Glutamatergic neuron (in vitro differentiated cells): ENCODE measurements at regions not wholly inside any gene's neighbourhood (a gene's known extent, or its start where the extent isn't known, plus 50 kb on each side); places are given as distances from the start of the nearest gene placed in this dataset.

Source experiments
- DNase-seq: peaks from one replicate; pipeline ENCODE4 v3.0.0; 2022
- H3K27ac Mint-ChIP-seq: one replicate; pipeline ENCODE4 v1.8.0; 2020; ENCODE audit warnings: mild to moderate bottlenecking, mixed read lengths, inconsistent platforms; ENCODE audit not compliant: unreplicated experiment
- H3K27me3 Mint-ChIP-seq: one replicate; pipeline ENCODE4 v1.8.0; 2020; ENCODE audit warnings: mild to moderate bottlenecking, moderate library complexity, mixed read lengths, inconsistent platforms; ENCODE audit not compliant: unreplicated experiment
- H3K36me3 Mint-ChIP-seq: one replicate; pipeline ENCODE4 v1.8.0; 2020; ENCODE audit warnings: mild to moderate bottlenecking, mixed read lengths, inconsistent platforms; ENCODE audit not compliant: unreplicated experiment
- H3K4me1 Mint-ChIP-seq: one replicate; pipeline ENCODE4 v1.8.0; 2020; ENCODE audit warnings: mild to moderate bottlenecking, low read depth, mixed read lengths, inconsistent platforms; ENCODE audit not compliant: unreplicated experiment
- H3K4me3 Mint-ChIP-seq: one replicate; pipeline ENCODE4 v1.8.0; 2020; ENCODE audit warnings: mild to moderate bottlenecking, mixed read lengths, inconsistent platforms; ENCODE audit not compliant: unreplicated experiment
- H3K9me3 Mint-ChIP-seq: one replicate; pipeline ENCODE4 v1.8.0; 2020; ENCODE audit warnings: mild to moderate bottlenecking, moderate library complexity, mixed read lengths, inconsistent platforms; ENCODE audit not compliant: unreplicated experiment
- TF ChIP-seq, protein P1 (sequence below): fragments of 200-600 bp; sonication (generic); IDR thresholded peaks from one replicate; pipeline ENCODE4 v1.5.0; 2021; ENCODE audit not compliant: partially characterized antibody, unreplicated experiment

DNA sequence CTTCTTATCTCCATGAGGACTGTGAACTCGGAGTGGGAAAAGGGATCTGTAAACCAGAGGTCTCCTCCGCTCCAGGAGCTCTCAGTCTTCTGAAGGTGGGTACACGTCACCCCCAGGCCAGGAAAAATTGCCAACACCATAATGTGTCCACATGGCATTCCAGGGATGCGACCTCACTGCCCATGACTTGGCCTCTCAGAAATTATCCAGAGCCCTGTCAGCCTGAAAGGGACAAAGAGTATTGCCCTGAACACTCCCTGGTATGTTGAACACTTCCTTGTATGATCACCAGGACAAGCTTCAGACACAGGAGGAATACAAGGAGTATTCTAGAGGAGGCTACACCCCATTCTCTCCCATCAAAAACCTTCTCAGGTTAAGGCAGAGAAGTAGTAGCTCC is 81.0 kb upstream of the SLC7A1 start:
- no peak overlapping the region for H3K4me3 Mint-ChIP-seq
- TF ChIP-seq, protein P1, sequence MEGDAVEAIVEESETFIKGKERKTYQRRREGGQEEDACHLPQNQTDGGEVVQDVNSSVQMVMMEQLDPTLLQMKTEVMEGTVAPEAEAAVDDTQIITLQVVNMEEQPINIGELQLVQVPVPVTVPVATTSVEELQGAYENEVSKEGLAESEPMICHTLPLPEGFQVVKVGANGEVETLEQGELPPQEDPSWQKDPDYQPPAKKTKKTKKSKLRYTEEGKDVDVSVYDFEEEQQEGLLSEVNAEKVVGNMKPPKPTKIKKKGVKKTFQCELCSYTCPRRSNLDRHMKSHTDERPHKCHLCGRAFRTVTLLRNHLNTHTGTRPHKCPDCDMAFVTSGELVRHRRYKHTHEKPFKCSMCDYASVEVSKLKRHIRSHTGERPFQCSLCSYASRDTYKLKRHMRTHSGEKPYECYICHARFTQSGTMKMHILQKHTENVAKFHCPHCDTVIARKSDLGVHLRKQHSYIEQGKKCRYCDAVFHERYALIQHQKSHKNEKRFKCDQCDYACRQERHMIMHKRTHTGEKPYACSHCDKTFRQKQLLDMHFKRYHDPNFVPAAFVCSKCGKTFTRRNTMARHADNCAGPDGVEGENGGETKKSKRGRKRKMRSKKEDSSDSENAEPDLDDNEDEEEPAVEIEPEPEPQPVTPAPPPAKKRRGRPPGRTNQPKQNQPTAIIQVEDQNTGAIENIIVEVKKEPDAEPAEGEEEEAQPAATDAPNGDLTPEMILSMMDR, result no peak
- H3K27ac Mint-ChIP-seq, result no peak overlapping the region
- H3K36me3 Mint-ChIP-seq, result no peaks in the 10 kb centered on the region
- no peaks in the 10 kb centered on the region for H3K4me1 Mint-ChIP-seq
- no peak for DNase-seq
- no peaks in the 10 kb centered on the region for H3K27me3 Mint-ChIP-seq
- peaks cover 3% of the 10 kb centered on the region for H3K9me3 Mint-ChIP-seq

DNA sequence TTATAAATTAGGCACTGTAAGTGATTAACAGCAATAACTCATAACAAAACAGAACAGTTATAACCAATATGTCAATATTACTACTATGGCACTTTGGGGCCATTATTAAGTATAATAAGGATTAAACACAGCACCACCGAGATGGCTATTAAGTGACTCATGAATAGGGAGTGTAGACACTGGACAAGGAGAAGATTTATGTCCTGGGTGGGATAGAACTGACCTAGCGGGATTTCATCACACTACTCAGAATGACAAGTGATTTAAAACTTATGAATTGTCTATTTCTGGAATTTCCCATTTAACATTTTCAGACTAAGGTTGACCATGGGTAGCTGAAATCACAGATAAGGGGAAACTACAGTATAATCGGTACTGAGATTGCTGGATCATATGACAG is 79.0 kb upstream of the SLC7A1 start:
- Mint-ChIP-seq H3K4me1 (no peaks in the 10 kb centered on the region), H3K4me3 (no peak overlapping the region), H3K9me3 (peaks cover 3% of the 10 kb centered on the region), H3K36me3 (no peaks in the 10 kb centered on the region), H3K27me3 (no peaks in the 10 kb centered on the region), H3K27ac (no peak overlapping the region)
- no peak for DNase-seq
- TF ChIP-seq, protein P1, result no peak

DNA sequence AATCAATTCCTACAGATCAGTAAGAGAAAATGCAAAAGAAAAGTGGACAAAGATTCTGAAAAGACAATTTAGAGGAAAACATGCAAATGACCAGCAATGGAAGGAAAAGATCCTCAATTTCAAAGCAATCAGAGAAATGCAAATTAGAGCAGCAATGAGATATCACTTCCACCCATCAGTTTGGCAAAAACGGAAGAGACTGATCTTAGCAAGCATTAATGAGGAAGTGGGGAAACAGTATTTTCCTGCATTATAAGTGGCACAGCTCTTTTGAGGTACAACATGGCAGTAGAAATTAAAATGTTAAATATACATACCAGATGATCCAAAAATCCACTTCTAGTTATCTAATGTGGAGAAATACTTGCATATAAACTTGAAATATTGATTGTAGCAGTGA is 69.1 kb upstream of the SLC7A1 start:
- no peak for DNase-seq
- H3K27ac Mint-ChIP-seq, result no peak overlapping the region
- H3K4me1 Mint-ChIP-seq, result no peaks in the 10 kb centered on the region
- no peak overlapping the region for H3K4me3 Mint-ChIP-seq
- TF ChIP-seq, protein P1, result no peak
- peaks cover 13% of the 10 kb centered on the region for H3K9me3 Mint-ChIP-seq
- H3K36me3 Mint-ChIP-seq, result peaks cover 52% of the 10 kb centered on the region
- H3K27me3 Mint-ChIP-seq, result no peaks in the 10 kb centered on the region

DNA sequence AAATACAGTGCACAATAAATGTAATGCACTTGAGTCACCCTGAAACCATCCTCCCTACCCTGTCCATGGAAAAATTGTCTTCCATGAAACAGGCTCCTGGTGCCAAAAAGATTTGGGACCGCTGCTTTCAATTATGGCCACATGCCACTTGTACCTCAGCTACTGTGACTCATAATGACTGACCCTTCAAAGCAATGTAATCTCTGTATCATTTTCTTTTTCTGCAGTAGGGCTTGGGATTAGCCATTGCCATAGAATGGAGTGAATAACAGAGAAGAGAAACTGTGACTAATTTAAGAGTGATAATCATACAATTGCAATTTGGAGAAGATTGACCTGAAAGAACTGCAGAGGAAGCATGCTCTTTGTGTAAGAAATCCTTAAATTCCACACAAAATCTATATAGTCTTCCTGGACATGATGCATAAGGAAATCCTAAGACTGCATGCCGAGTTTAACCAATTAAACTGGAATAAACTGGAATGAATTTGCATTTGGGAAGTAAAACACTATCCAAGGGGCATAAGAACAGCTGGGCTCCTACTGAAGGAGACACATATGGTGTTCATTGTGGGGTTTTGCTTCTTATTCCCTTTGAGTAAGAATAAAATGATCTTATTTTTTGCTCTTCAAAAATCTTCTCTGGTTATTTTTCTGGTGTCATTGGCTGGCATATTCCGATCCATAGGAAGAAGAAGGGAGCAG is 59.5 kb upstream of the SLC7A1 start:
- Mint-ChIP-seq H3K27me3 (peaks cover 1% of the 10 kb centered on the region), H3K9me3 (no peaks in the 10 kb centered on the region), H3K4me3 (no peak overlapping the region), H3K36me3 (peaks cover 13% of the 10 kb centered on the region), H3K27ac (no peak overlapping the region), H3K4me1 (no peaks in the 10 kb centered on the region)
- TF ChIP-seq, protein P1, result no peak
- DNase-seq, result no peak

- peaks cover 1% of the 10 kb centered on the region for H3K27me3 Mint-ChIP-seq
- H3K36me3 Mint-ChIP-seq, result peaks cover 8% of the 10 kb centered on the region
- H3K4me1 Mint-ChIP-seq, result no peaks in the 10 kb centered on the region
- TF ChIP-seq, protein P1, result no peak
- no peak overlapping the region for H3K27ac Mint-ChIP-seq
- no peak for DNase-seq
- H3K9me3 Mint-ChIP-seq, result no peaks in the 10 kb centered on the region
- no peak overlapping the region for H3K4me3 Mint-ChIP-seq
These were observed 58.9 kb upstream of the SLC7A1 start for GRCh38 chr13:29654384-29654783.
